H9 (cell line): ENCODE measurements at regions not wholly inside any gene's neighbourhood (a gene's known extent, or its start where the extent isn't known, plus 50 kb on each side); places are given as distances from the start of the nearest gene placed in this dataset.

Experiments
- DNase-seq: peaks from one replicate; pipeline ENCODE4 v3.0.0-alpha.2; 2017
- H2AFZ ChIP-seq: one replicate; pipeline ENCODE4 v1.6.1; 2013; ENCODE audit warnings: mild to moderate bottlenecking, low read length, control low read depth, moderate library complexity
- H2AK5ac ChIP-seq: 2 replicates; pipeline ENCODE4 v1.6.1; 2013; ENCODE audit warnings: low read length, control low read depth, mixed read lengths; ENCODE audit not compliant: insufficient read length
- H2BK120ac ChIP-seq: one replicate; pipeline ENCODE4 v1.6.1; 2013; ENCODE audit warnings: low read depth, mild to moderate bottlenecking, low read length, control low read depth, inconsistent platforms; ENCODE audit not compliant: poor library complexity, severe bottlenecking
- H2BK12ac ChIP-seq: 2 replicates; pipeline ENCODE4 v1.6.1; 2013; ENCODE audit warnings: low read length, control low read depth, mixed read lengths, low read depth; ENCODE audit not compliant: insufficient read length
- H2BK15ac ChIP-seq: 2 replicates; pipeline ENCODE4 v1.6.1; 2013; ENCODE audit warnings: low read depth, low read length, control low read depth
- H2BK20ac ChIP-seq: one replicate; pipeline ENCODE4 v1.6.1; 2013; ENCODE audit warnings: low read depth, mild to moderate bottlenecking, low read length, control low read depth, inconsistent platforms; ENCODE audit not compliant: poor library complexity, severe bottlenecking
- H2BK5ac ChIP-seq: 2 replicates; pipeline ENCODE4 v1.6.1; 2013; ENCODE audit warnings: low read length, control low read depth, mixed read lengths; ENCODE audit not compliant: insufficient read length
- H3K14ac ChIP-seq: 2 replicates; pipeline ENCODE4 v1.6.1; 2013; ENCODE audit warnings: low read length, control low read depth; ENCODE audit not compliant: insufficient read depth
- H3K18ac ChIP-seq: 2 replicates; pipeline ENCODE4 v1.6.1; 2013; ENCODE audit warnings: low read depth, mild to moderate bottlenecking, mixed read lengths, low read length, control low read depth; ENCODE audit not compliant: insufficient read length
- H3K23ac ChIP-seq: 2 replicates; pipeline ENCODE4 v1.6.1; 2013; ENCODE audit warnings: low read length, control low read depth, mixed read lengths, low read depth; ENCODE audit not compliant: insufficient read length
- H3K23me2 ChIP-seq: 2 replicates; pipeline ENCODE4 v1.6.1; 2013; ENCODE audit warnings: low read depth, mild to moderate bottlenecking, mixed read lengths, low read length, control low read depth; ENCODE audit not compliant: insufficient read length, poor library complexity, severe bottlenecking
- H3K27ac ChIP-seq: 2 replicates; pipeline ENCODE4 v1.5.1; 2013; ENCODE audit warnings: low read length, control low read depth, mixed read lengths, low read depth; ENCODE audit not compliant: insufficient read length
- H3K27me3 ChIP-seq: 2 replicates; pipeline ENCODE4 v1.6.1; 2013; ENCODE audit warnings: low read length, control low read depth, inconsistent platforms; ENCODE audit not compliant: insufficient read depth
- H3K4ac ChIP-seq: 2 replicates; pipeline ENCODE4 v1.6.1; 2013; ENCODE audit warnings: low read depth, mild to moderate bottlenecking, control low read depth, inconsistent platforms, low read length, moderate library complexity
- H3K4me1 ChIP-seq: 2 replicates; pipeline ENCODE4 v1.6.1; 2013; ENCODE audit warnings: low read length, control low read depth, inconsistent platforms; ENCODE audit not compliant: insufficient read depth
- H3K4me2 ChIP-seq: 2 replicates; pipeline ENCODE4 v1.6.1; 2013; ENCODE audit warnings: low read length, control low read depth, mixed read lengths; ENCODE audit not compliant: insufficient read length, insufficient read depth
- H3K56ac ChIP-seq: 2 replicates; pipeline ENCODE4 v1.6.1; 2013; ENCODE audit warnings: low read depth, mild to moderate bottlenecking, mixed read lengths, low read length, control low read depth; ENCODE audit not compliant: insufficient read length
- H3K79me1 ChIP-seq: 2 replicates; pipeline ENCODE4 v1.6.1; 2013; ENCODE audit warnings: low read depth, mild to moderate bottlenecking, moderate library complexity, low read length, control low read depth, inconsistent platforms; ENCODE audit not compliant: insufficient read depth, poor library complexity, severe bottlenecking
- H3K79me2 ChIP-seq: 2 replicates; pipeline ENCODE4 v1.6.1; 2013; ENCODE audit warnings: low read length, control low read depth, inconsistent platforms; ENCODE audit not compliant: insufficient read depth
- H3K9ac ChIP-seq: 2 replicates; pipeline ENCODE4 v1.6.1; 2013; ENCODE audit warnings: low read length, control low read depth, mixed read lengths; ENCODE audit not compliant: insufficient read length; ENCODE audit errors: extremely low read depth
- H3K9me3 ChIP-seq: one replicate; pipeline ENCODE4 v1.6.1; 2013; ENCODE audit warnings: low read depth, low read length, inconsistent platforms; ENCODE audit not compliant: control insufficient read depth
- H3T11ph ChIP-seq: one replicate; pipeline ENCODE4 v1.6.1; 2013; ENCODE audit warnings: mild to moderate bottlenecking, low read length, control low read depth, inconsistent platforms
- H4K20me1 ChIP-seq: one replicate; pipeline ENCODE4 v1.6.1; 2013; ENCODE audit not compliant: control insufficient read depth, insufficient read length, insufficient read depth
- H4K5ac ChIP-seq: 2 replicates; pipeline ENCODE4 v1.6.1; 2013; ENCODE audit warnings: low read depth, mild to moderate bottlenecking, mixed read lengths, low read length, control low read depth; ENCODE audit not compliant: insufficient read length
- H4K8ac ChIP-seq: replicated peaks from 2 replicates; pipeline ENCODE4 v1.6.1; 2013; ENCODE audit warnings: low read length, control low read depth, mixed read lengths, low read depth; ENCODE audit not compliant: insufficient read length
- H4K91ac ChIP-seq: 2 replicates; pipeline ENCODE4 v1.6.1; 2013; ENCODE audit warnings: low read depth, mild to moderate bottlenecking, moderate library complexity, mixed read lengths, low read length, control low read depth; ENCODE audit not compliant: insufficient read length
- H3K27ac Mint-ChIP-seq, 3 experiments: 2 replicates in 2 of 3; 3 replicates in 1 of 3; pipeline ENCODE4 v1.8.0; 2020 to 2021; ENCODE audit warnings: mixed read lengths in 3 of 3, mild to moderate bottlenecking in 1 of 3, moderate library complexity in 1 of 3
- H3K27me3 Mint-ChIP-seq: 2 replicates; pipeline ENCODE4 v1.8.0; 2021; ENCODE audit warnings: low read depth, mild to moderate bottlenecking, moderate library complexity, mixed read lengths
- H3K36me3 Mint-ChIP-seq, 3 experiments: 2 replicates in 2 of 3; 3 replicates in 1 of 3; pipeline ENCODE4 v1.8.0; 2020 to 2021; ENCODE audit warnings: low read depth in 3 of 3, mixed read lengths in 3 of 3; ENCODE audit not compliant: insufficient read depth in 1 of 3
- H3K4me1 Mint-ChIP-seq, 2 experiments: 2 replicates each; pipeline ENCODE4 v1.8.0; 2020; ENCODE audit warnings: mixed read lengths in 2 of 2
- H3K4me3 Mint-ChIP-seq, 2 experiments: 2 replicates in 1 of 2; 3 replicates in 1 of 2; pipeline ENCODE4 v1.8.0; 2020 to 2021; ENCODE audit warnings: mild to moderate bottlenecking in 2 of 2, mixed read lengths in 2 of 2, moderate library complexity in 1 of 2
- H3K9me3 Mint-ChIP-seq, 2 experiments: 2 replicates in 1 of 2; 3 replicates in 1 of 2; pipeline ENCODE4 v1.8.0; 2020; ENCODE audit warnings: mild to moderate bottlenecking in 2 of 2, mixed read lengths in 2 of 2, moderate library complexity in 1 of 2
- WGBS: extraction: QIAGEN DNeasy Blood & Tissue Kit; methylation state at CpG from one replicate; pipeline ENCODE4 v1.1.7; 2013; ENCODE audit warnings: missing lambda C conversion rate, low lambda C conversion rate, mixed read lengths; ENCODE audit not compliant: insufficient read length; ENCODE audit errors: extremely low coverage; 5-methylcytosine and 5-hydroxymethylcytosine counted together
- TF ChIP-seq, protein P1 (sequence below): fragments of 200-600 bp; sonication (generic); conservative IDR thresholded peaks from 3 replicates; pipeline ENCODE4 v1.8.0; 2021; ENCODE audit warnings: antibody characterized with exemption, mild to moderate bottlenecking

DNA sequence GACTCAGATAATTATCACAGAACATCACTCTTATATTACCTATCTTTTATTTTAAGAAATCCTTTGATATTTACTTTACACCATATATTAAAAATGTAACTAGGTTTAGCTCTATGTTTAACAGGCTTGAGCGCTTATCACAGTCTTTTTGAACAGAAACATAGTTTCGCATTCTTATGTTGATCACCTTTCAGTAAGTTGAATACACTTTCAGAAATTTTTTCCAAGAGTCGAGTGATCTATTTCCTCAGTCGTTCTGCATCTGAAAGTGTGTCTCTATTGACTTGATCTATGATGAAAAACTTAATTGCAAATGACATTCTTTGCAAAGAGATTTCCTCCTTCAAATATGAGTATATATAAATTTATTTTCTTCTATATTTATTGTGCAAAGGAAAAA is 516.6 kb upstream of the KCNMB2 start:
- Histone ChIP-seq H3K23me2 (no peaks in the 10 kb centered on the region), H2BK15ac (no peak overlapping the region), H3K4me1 (no peaks in the 10 kb centered on the region; the same call in 1 of the 2 replicates), H2BK20ac (no peak overlapping the region), H3K18ac (no peak overlapping the region), H2BK5ac (no peak overlapping the region), H4K8ac (no peak overlapping the region), H3K27me3 (no peaks in the 10 kb centered on the region), H3K4me2 (no peak overlapping the region), H3K9me3 (no peaks in the 10 kb centered on the region), H3K27ac (no peak overlapping the region), H2AFZ (no peak overlapping the region), H3K79me1 (no peaks in the 10 kb centered on the region), H4K20me1 (no peaks in the 10 kb centered on the region), H2BK12ac (no peak overlapping the region), H3T11ph (no peak overlapping the region), H3K9ac (no peak overlapping the region), H3K14ac (no peak overlapping the region), H3K56ac (no peak overlapping the region), H3K23ac (no peak overlapping the region), H2BK120ac (no peak overlapping the region), H2AK5ac (no peak overlapping the region), H3K79me2 (no peaks in the 10 kb centered on the region), H4K5ac (no peak overlapping the region), H4K91ac (no peak overlapping the region), H3K4ac (no peak overlapping the region)
- no peak overlapping the region for H3K4me3 Mint-ChIP-seq
- H3K27ac Mint-ChIP-seq: no peak overlapping the region
- no peaks in the 10 kb centered on the region for H3K36me3 Mint-ChIP-seq
- H3K9me3 Mint-ChIP-seq: no peaks in the 10 kb centered on the region
- DNase-seq: no peak
- TF ChIP-seq, protein P1, sequence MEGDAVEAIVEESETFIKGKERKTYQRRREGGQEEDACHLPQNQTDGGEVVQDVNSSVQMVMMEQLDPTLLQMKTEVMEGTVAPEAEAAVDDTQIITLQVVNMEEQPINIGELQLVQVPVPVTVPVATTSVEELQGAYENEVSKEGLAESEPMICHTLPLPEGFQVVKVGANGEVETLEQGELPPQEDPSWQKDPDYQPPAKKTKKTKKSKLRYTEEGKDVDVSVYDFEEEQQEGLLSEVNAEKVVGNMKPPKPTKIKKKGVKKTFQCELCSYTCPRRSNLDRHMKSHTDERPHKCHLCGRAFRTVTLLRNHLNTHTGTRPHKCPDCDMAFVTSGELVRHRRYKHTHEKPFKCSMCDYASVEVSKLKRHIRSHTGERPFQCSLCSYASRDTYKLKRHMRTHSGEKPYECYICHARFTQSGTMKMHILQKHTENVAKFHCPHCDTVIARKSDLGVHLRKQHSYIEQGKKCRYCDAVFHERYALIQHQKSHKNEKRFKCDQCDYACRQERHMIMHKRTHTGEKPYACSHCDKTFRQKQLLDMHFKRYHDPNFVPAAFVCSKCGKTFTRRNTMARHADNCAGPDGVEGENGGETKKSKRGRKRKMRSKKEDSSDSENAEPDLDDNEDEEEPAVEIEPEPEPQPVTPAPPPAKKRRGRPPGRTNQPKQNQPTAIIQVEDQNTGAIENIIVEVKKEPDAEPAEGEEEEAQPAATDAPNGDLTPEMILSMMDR: no peak
- WGBS: no CpG with 5 or more reads among the region's 4 CpGs
- H3K4me1 Mint-ChIP-seq: peaks cover 6% of the 10 kb centered on the region in 2 experiments; a peak in 3 of 4 replicates
- H3K27me3 Mint-ChIP-seq: no peaks in the 10 kb centered on the region
